Choroid plexus epithelial cell (primary cell): ENCODE measurements at regions not wholly inside any gene's neighbourhood (a gene's known extent, or its start where the extent isn't known, plus 50 kb on each side); places are given as distances from the start of the nearest gene placed in this dataset.

ENCODE experiments used
- DNase-seq: peaks from one replicate; pipeline ENCODE4 v3.0.0-alpha.2; 2010; ENCODE audit warnings: low read depth
- H3K4me3 ChIP-seq: 2 replicates; pipeline ENCODE4 v1.5.1; 2011; ENCODE audit warnings: low read depth, mild to moderate bottlenecking, control low read depth, low read length, moderate library complexity
- TF ChIP-seq, protein P1 (sequence below): conservative IDR thresholded peaks from 2 replicates; pipeline ENCODE4 v1.5.1; 2011; ENCODE audit warnings: low read depth, mild to moderate bottlenecking, control low read depth, inconsistent platforms, low read length, moderate library complexity

DNA sequence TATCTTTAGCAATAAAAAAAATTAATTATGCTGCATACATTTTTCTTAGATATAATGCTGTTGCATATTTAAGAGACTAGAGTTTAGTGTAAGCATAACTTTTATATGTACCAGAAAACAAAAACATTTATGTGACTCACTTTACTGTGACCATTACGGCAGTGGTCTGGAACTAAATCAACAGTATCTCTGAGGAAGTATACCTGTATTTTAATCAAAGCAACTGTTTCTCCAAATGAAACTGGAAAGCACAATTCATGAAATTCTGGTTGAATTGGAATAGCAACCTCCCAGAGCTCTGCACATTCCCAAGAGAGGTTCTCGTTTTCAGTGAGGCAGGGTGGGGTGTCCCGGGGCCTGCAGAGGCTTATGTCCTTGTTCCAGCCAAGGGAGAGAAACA lies 112.2 kb upstream of the TACR1 start:
- no peak for DNase-seq
- H3K4me3 ChIP-seq = no peak overlapping the region
- TF ChIP-seq, protein P1, sequence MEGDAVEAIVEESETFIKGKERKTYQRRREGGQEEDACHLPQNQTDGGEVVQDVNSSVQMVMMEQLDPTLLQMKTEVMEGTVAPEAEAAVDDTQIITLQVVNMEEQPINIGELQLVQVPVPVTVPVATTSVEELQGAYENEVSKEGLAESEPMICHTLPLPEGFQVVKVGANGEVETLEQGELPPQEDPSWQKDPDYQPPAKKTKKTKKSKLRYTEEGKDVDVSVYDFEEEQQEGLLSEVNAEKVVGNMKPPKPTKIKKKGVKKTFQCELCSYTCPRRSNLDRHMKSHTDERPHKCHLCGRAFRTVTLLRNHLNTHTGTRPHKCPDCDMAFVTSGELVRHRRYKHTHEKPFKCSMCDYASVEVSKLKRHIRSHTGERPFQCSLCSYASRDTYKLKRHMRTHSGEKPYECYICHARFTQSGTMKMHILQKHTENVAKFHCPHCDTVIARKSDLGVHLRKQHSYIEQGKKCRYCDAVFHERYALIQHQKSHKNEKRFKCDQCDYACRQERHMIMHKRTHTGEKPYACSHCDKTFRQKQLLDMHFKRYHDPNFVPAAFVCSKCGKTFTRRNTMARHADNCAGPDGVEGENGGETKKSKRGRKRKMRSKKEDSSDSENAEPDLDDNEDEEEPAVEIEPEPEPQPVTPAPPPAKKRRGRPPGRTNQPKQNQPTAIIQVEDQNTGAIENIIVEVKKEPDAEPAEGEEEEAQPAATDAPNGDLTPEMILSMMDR = no peak

DNA sequence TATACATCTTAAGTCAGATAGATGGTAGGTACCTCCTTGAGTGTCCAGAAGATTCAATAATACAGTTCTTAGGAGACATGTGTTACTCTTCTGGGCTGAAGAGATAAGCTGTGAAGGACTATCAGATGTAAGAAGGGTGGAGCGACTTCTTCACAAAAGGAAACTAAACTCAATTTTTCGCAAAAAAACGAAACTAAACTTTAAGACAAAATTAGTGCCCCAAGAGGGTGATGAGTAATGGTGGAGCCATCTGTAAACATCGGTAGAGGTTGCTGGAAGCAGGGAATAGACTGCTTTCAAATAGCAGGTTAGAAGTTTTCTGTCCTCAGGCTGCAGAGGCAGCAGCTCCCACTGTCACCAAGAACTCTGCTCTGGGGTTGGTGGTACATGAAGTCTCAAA lies 111.6 kb upstream of the TACR1 start:
- DNase-seq = no peak
- TF ChIP-seq, protein P1 = no peak
- no peak overlapping the region for H3K4me3 ChIP-seq

DNA sequence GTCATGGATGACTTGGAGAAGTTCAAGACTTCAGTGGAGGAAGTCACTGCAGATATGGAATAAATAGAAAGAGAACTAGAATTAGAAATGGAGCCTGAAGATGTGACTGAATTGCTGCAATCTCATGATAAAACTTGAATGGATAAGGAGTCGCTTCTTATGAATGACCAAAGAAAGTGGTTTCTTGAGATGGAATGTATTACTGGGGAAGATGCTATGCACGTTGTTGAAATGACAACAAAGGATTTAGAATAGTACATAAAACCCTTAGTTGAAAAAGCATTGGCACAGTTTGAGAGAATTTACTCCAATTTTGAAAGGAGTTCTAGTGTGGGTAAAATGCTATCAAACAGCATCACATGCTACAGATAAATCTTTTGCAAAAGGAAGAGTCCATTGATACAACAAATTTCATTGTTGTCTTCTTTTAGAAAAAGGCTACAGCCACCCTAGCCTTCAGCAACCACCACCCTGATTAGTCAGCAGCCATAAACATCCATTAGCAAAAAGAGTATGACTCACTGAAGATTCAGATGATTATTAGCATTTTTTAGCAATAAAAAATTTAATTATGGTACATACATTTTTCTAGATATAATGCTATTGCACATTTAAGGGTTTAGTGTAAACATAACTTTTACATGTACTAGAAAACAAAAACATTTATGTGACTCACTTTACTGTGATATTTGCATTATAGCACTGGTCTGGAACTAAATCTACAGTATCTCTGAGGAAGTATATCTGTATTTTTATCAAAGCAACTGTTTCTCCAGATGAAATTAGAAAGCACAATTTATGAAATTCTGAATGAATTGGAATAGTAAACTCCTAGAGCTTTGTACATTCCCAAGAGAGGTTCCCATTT lies 110.5 kb upstream of the TACR1 start:
- no peak for DNase-seq
- H3K4me3 ChIP-seq = no peak overlapping the region
- TF ChIP-seq, protein P1 = no peak

DNA sequence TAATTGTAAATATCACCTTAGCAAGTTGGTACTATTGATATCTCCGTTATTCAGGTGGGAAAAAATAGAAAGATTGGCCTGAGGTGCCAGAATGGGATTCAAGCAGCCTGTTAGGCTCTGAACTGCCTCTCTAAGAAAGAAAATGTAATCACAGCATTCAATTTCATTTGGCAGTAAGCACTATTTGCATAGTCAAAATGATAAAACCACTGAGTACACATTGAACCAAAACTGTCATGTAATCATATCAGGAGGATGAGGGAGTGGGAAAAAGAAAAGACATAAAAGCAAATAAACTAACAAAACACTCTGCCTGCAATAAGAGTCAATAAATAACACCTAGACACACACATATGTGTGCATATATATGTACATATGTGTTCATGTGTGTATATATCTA lies 103.9 kb upstream of the TACR1 start:
- TF ChIP-seq, protein P1 = no peak

DNA sequence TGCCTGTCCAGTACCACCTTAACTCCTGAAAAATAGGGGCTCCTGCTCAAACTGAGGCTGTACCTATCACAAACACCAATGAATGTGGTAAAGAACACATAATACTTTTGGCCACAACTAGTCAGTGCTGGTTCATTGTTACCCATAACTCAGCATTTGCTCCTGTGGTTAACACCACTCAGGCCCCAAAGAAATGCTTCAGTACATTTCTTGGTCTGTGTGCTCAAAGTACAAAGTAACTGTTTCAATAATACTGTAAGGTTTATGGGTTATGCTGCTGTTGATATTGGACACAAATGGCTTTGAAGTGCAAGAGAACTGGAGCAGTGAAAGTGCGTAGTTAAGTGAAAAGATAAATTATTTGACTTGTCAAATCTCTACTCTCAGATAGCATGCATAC lies 95.0 kb upstream of the TACR1 start:
- no peak for DNase-seq
- no peak overlapping the region for H3K4me3 ChIP-seq
- TF ChIP-seq, protein P1 = no peak

More for the DNA sequence above, 103.9 kb upstream of the TACR1 start:
- no peak overlapping the region for H3K4me3 ChIP-seq
- no peak for DNase-seq

DNA sequence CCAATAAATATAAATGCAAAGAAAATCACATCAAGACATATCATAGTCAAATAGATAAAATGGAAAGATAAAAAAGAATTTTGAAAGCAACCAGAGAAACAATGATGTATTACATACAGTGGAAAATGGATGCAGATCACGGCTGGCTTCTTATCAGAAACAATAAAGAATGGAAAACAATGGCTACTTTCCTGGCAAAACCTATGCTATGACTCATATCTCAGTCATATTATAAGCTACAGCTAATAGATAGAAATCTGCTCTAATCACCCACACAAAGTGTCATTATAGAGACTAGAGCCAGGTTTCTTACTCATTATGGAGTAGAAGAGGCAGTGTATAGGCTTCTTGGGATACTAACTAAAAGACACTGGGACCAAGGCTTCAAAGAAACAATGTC lies 93.5 kb upstream of the TACR1 start:
- H3K4me3 ChIP-seq = no peak overlapping the region
- peak; percentile 30 for DNase-seq
- TF ChIP-seq, protein P1 = no peak
